MM.1S (cell line): ENCODE measurements at regions not wholly inside any gene's neighbourhood (a gene's known extent, or its start where the extent isn't known, plus 50 kb on each side); places are given as distances from the start of the nearest gene placed in this dataset.

Source experiments
- DNase-seq: peaks from one replicate; pipeline ENCODE4 v3.0.0-alpha.2; 2015
- H2AFZ ChIP-seq: fragments of 300-600 bp; sonication (generic); 2 replicates; pipeline ENCODE4 v1.6.0; 2016; ENCODE audit warnings: antibody characterized with exemption, low read length
- H3F3A ChIP-seq: fragments of 300-600 bp; sonication (generic); 2 replicates; pipeline ENCODE4 v1.6.1; 2016; ENCODE audit warnings: mild to moderate bottlenecking, antibody characterized with exemption, low read length, moderate library complexity, mixed read lengths; ENCODE audit not compliant: insufficient read depth
- H3K27ac ChIP-seq: fragments of 300-600 bp; sonication (generic); 2 replicates; pipeline ENCODE4 v1.5.1; 2016; ENCODE audit warnings: mild to moderate bottlenecking, low read length
- H3K27me3 ChIP-seq: fragments of 300-600 bp; sonication (generic); replicated peaks from 2 replicates; pipeline ENCODE4 v1.6.0; 2016; ENCODE audit warnings: low read length; ENCODE audit not compliant: insufficient read depth
- H3K36me3 ChIP-seq: fragments of 300-600 bp; sonication (generic); replicated peaks from 2 replicates; pipeline ENCODE4 v1.6.1; 2016; ENCODE audit warnings: mild to moderate bottlenecking, low read length, mixed read lengths; ENCODE audit not compliant: insufficient read depth
- H3K4me1 ChIP-seq: fragments of 300-600 bp; sonication (generic); 2 replicates; pipeline ENCODE4 v1.6.1; 2016; ENCODE audit warnings: low read length, mixed read lengths
- H3K4me2 ChIP-seq: fragments of 300-600 bp; sonication (generic); 2 replicates; pipeline ENCODE4 v1.6.0; 2016; ENCODE audit warnings: low read depth, low read length
- H3K4me3 ChIP-seq: fragments of 300-600 bp; sonication (generic); 2 replicates; pipeline ENCODE4 v1.5.1; 2016; ENCODE audit warnings: low read length, mixed read lengths
- H3K79me2 ChIP-seq: fragments of 300-600 bp; sonication (generic); 2 replicates; pipeline ENCODE4 v1.6.1; 2016; ENCODE audit warnings: mixed run types, low read length, mixed read lengths
- H3K9ac ChIP-seq: fragments of 300-600 bp; sonication (generic); 2 replicates; pipeline ENCODE4 v1.6.1; 2016; ENCODE audit warnings: low read length, mixed read lengths
- H3K9me2 ChIP-seq: fragments of 300-600 bp; sonication (generic); replicated peaks from 2 replicates; pipeline ENCODE4 v1.6.1; 2016; ENCODE audit warnings: mild to moderate bottlenecking, low read length, mixed read lengths; ENCODE audit not compliant: insufficient read depth
- H3K9me3 ChIP-seq: fragments of 300-600 bp; sonication (generic); replicated peaks from 2 replicates; pipeline ENCODE4 v1.6.1; 2016; ENCODE audit warnings: mild to moderate bottlenecking, low read length, mixed read lengths; ENCODE audit not compliant: insufficient read depth
- H4K20me1 ChIP-seq: fragments of 300-600 bp; sonication (generic); 2 replicates; pipeline ENCODE4 v1.6.1; 2016; ENCODE audit warnings: mild to moderate bottlenecking, low read length, moderate library complexity, mixed read lengths; ENCODE audit not compliant: insufficient read depth
- EZH2 ChIP-seq: fragments of 300-600 bp; sonication (generic); optimal IDR thresholded peaks from 2 replicates; pipeline ENCODE3; 2017; ENCODE audit warnings: low read depth, mild to moderate bottlenecking, antibody characterized with exemption, low read length, mixed read lengths
- EZH2phosphoT487 ChIP-seq: fragments of 300-600 bp; sonication (generic); IDR thresholded peaks from 2 replicates; pipeline ENCODE4 v1.6.1; 2018; ENCODE audit warnings: antibody characterized with exemption, low read length
- TF ChIP-seq, protein P1 (sequence below): fragments of 300-600 bp; sonication (generic); IDR thresholded peaks from 2 replicates; pipeline ENCODE4 v1.5.1; 2016; ENCODE audit warnings: antibody characterized with exemption, low read length, mixed read lengths

DNA sequence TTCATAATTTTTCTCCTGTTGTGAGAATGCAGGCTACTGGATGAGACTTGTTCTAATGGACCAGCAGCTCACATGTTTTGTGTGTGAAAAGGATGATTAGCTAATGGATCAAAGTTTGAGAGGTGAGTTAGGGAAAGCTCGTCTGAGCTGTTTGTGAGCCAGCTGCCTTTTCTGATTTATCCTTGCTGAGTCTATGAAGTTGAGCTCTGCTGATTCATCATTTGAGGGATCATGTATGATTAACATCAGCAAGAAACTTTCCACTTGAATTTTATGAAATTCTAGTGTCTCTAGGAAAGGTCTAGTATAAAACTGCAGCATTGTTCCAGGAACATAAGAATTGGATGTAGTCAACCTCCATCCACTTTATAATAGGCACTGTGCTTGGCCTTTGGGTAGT lies 698.7 kb downstream of the NTRK3 start:
- H3K9me3 ChIP-seq = no peaks in the 10 kb centered on the region

DNA sequence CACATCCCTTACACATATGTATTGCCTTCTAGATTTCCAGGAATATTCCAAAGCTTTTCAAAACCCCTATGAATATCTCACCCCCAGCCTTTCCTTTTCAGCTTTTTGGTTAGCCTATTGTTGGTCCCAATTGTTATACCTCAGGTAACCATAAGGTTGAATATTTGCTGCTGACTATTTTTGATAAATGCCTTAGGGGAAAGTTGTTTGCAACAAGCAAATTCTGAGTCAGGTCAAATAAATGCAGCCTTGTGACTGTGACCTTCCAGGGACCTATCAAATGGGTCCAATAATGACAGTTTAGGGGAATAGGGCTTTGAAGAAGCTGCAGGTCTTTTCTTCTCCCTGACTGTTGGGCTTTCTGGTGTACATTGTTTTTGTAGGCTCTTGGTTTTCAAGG lies 699.7 kb downstream of the NTRK3 start:
- no peak for DNase-seq
- H3K9ac ChIP-seq = no peak overlapping the region
- H3K79me2 ChIP-seq = no peaks in the 10 kb centered on the region
- no peaks in the 10 kb centered on the region for H3K9me2 ChIP-seq
- TF ChIP-seq EZH2phosphoT487 (no peak), EZH2 (no peak)
- TF ChIP-seq, protein P1, sequence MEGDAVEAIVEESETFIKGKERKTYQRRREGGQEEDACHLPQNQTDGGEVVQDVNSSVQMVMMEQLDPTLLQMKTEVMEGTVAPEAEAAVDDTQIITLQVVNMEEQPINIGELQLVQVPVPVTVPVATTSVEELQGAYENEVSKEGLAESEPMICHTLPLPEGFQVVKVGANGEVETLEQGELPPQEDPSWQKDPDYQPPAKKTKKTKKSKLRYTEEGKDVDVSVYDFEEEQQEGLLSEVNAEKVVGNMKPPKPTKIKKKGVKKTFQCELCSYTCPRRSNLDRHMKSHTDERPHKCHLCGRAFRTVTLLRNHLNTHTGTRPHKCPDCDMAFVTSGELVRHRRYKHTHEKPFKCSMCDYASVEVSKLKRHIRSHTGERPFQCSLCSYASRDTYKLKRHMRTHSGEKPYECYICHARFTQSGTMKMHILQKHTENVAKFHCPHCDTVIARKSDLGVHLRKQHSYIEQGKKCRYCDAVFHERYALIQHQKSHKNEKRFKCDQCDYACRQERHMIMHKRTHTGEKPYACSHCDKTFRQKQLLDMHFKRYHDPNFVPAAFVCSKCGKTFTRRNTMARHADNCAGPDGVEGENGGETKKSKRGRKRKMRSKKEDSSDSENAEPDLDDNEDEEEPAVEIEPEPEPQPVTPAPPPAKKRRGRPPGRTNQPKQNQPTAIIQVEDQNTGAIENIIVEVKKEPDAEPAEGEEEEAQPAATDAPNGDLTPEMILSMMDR = no peak
- H3K36me3 ChIP-seq = no peaks in the 10 kb centered on the region
- H2AFZ ChIP-seq = no peak overlapping the region
- H3F3A ChIP-seq = no peaks in the 10 kb centered on the region
- H3K4me3 ChIP-seq = no peak overlapping the region
- H3K4me1 ChIP-seq = no peaks in the 10 kb centered on the region
- no peak overlapping the region for H3K27ac ChIP-seq
- H3K9me3 ChIP-seq = no peaks in the 10 kb centered on the region
- H4K20me1 ChIP-seq = no peaks in the 10 kb centered on the region
- H3K27me3 ChIP-seq = no peaks in the 10 kb centered on the region
- H3K4me2 ChIP-seq = no peak overlapping the region

More for the DNA sequence above, 698.7 kb downstream of the NTRK3 start:
- H3K9ac ChIP-seq = no peak overlapping the region
- no peak overlapping the region for H2AFZ ChIP-seq
- H3K27ac ChIP-seq = no peak overlapping the region
- H3K79me2 ChIP-seq = no peaks in the 10 kb centered on the region
- no peaks in the 10 kb centered on the region for H3K27me3 ChIP-seq
- H4K20me1 ChIP-seq = no peaks in the 10 kb centered on the region
- no peak overlapping the region for H3K4me3 ChIP-seq
- no peak overlapping the region for H3K4me2 ChIP-seq
- no peaks in the 10 kb centered on the region for H3F3A ChIP-seq
- no peak for DNase-seq
- no peaks in the 10 kb centered on the region for H3K4me1 ChIP-seq
- no peaks in the 10 kb centered on the region for H3K9me2 ChIP-seq
- no peaks in the 10 kb centered on the region for H3K36me3 ChIP-seq
- TF ChIP-seq, protein P1 = no peak
- TF ChIP-seq EZH2 = no peak
- no peak for TF ChIP-seq EZH2phosphoT487

GRCh38 chr15:87549860-87550259 lies 706.7 kb downstream of the NTRK3 start:
- H3K27ac ChIP-seq = no peak overlapping the region
- H3K9me2 ChIP-seq = no peaks in the 10 kb centered on the region
- H3K4me2 ChIP-seq = no peak overlapping the region
- no peaks in the 10 kb centered on the region for H3F3A ChIP-seq
- no peaks in the 10 kb centered on the region for H3K27me3 ChIP-seq
- no peaks in the 10 kb centered on the region for H3K9me3 ChIP-seq
- H3K36me3 ChIP-seq = no peaks in the 10 kb centered on the region
- TF ChIP-seq EZH2phosphoT487 (no peak), EZH2 (no peak)
- TF ChIP-seq, protein P1 = no peak
- no peaks in the 10 kb centered on the region for H4K20me1 ChIP-seq
- DNase-seq = no peak
- no peaks in the 10 kb centered on the region for H3K79me2 ChIP-seq
- H3K9ac ChIP-seq = no peak overlapping the region
- H3K4me3 ChIP-seq = no peak overlapping the region
- no peaks in the 10 kb centered on the region for H3K4me1 ChIP-seq
- H2AFZ ChIP-seq = no peak overlapping the region
